Astrocyte (in vitro differentiated cells and primary cell): ENCODE measurements at regions not wholly inside any gene's neighbourhood (a gene's known extent, or its start where the extent isn't known, plus 50 kb on each side); places are given as distances from the start of the nearest gene placed in this dataset.

Source experiments
- DNase-seq: peaks from one replicate; pipeline ENCODE4 v3.0.0-alpha.2; 2010; ENCODE audit warnings: low read depth
- FAIRE-seq: peaks from 2 replicates; lab custom pipeline; 2011; peaks lifted over from hg19 to GRCh38; lab: Jason Lieb, UNC
- H2AFZ ChIP-seq: 2 replicates; pipeline ENCODE4 v1.6.0; 2012; ENCODE audit warnings: low read depth, low read length, inconsistent platforms
- H3K27ac ChIP-seq: 2 replicates; pipeline ENCODE4 v1.5.1; 2011; ENCODE audit warnings: low read depth, low read length, inconsistent platforms
- H3K27me3 ChIP-seq: 2 replicates; pipeline ENCODE4 v1.6.0; 2011; ENCODE audit warnings: low read length, inconsistent platforms; ENCODE audit not compliant: insufficient read depth
- H3K36me3 ChIP-seq: 2 replicates; pipeline ENCODE4 v1.5.1; 2011; ENCODE audit warnings: low read length, inconsistent platforms; ENCODE audit not compliant: insufficient read depth
- H3K4me1 ChIP-seq: 2 replicates; pipeline ENCODE4 v1.5.1; 2011; ENCODE audit warnings: low read length, inconsistent platforms; ENCODE audit not compliant: insufficient read depth
- H3K4me2 ChIP-seq: 2 replicates; pipeline ENCODE4 v1.6.0; 2012; ENCODE audit warnings: low read length, inconsistent platforms
- H3K4me3 ChIP-seq: 2 replicates; pipeline ENCODE4 v1.5.1; 2011; ENCODE audit warnings: low read depth, mild to moderate bottlenecking, low read length, inconsistent platforms; ENCODE audit not compliant: insufficient read depth
- H3K79me2 ChIP-seq: 2 replicates; pipeline ENCODE4 v1.6.0; 2012; ENCODE audit warnings: mild to moderate bottlenecking, low read length, inconsistent platforms; ENCODE audit not compliant: insufficient read depth
- H3K9ac ChIP-seq: 2 replicates; pipeline ENCODE4 v1.6.0; 2012; ENCODE audit warnings: mild to moderate bottlenecking, low read length, inconsistent platforms
- H3K9me3 ChIP-seq: 2 replicates; pipeline ENCODE4 v1.5.1; 2012; ENCODE audit warnings: low read depth, mild to moderate bottlenecking, low read length, inconsistent platforms; ENCODE audit not compliant: insufficient read depth
- H4K20me1 ChIP-seq: 2 replicates; pipeline ENCODE4 v1.6.0; 2012; ENCODE audit warnings: low read length, inconsistent platforms; ENCODE audit not compliant: insufficient read depth
- H3K27ac Mint-ChIP-seq: one replicate; pipeline ENCODE4 v1.8.0; 2021; ENCODE audit warnings: mild to moderate bottlenecking, mixed read lengths; ENCODE audit not compliant: unreplicated experiment
- H3K27me3 Mint-ChIP-seq: one replicate; pipeline ENCODE4 v1.8.0; 2021; ENCODE audit warnings: low read depth, mixed read lengths; ENCODE audit not compliant: unreplicated experiment
- H3K36me3 Mint-ChIP-seq: one replicate; pipeline ENCODE4 v1.8.0; 2021; ENCODE audit warnings: low read depth, mixed read lengths; ENCODE audit not compliant: unreplicated experiment
- H3K4me1 Mint-ChIP-seq: one replicate; pipeline ENCODE4 v1.8.0; 2021; ENCODE audit warnings: low read depth, mixed read lengths; ENCODE audit not compliant: unreplicated experiment
- H3K4me3 Mint-ChIP-seq: one replicate; pipeline ENCODE4 v1.8.0; 2021; ENCODE audit warnings: mild to moderate bottlenecking, moderate library complexity, mixed read lengths; ENCODE audit not compliant: unreplicated experiment
- H3K9me3 Mint-ChIP-seq: one replicate; pipeline ENCODE4 v1.8.0; 2021; ENCODE audit warnings: mild to moderate bottlenecking, mixed read lengths; ENCODE audit not compliant: unreplicated experiment
- CTCF ChIP-seq: IDR thresholded peaks from 2 replicates; pipeline ENCODE4 v1.5.1; 2011; ENCODE audit warnings: low read depth, mild to moderate bottlenecking, inconsistent platforms, low read length, moderate library complexity; ENCODE audit not compliant: insufficient read depth
- EZH2 ChIP-seq: IDR thresholded peaks from 2 replicates; pipeline ENCODE4 v1.6.1; 2012; ENCODE audit warnings: mild to moderate bottlenecking, low read length, inconsistent platforms; ENCODE audit not compliant: insufficient read depth

GRCh38 chr11:116397602-116398084, 375.1 kb downstream of the BUD13 start:
- no peaks in the 10 kb centered on the region for H3K27me3 ChIP-seq
- no peaks in the 10 kb centered on the region for H3K79me2 ChIP-seq
- H4K20me1 ChIP-seq, result no peaks in the 10 kb centered on the region
- no peak overlapping the region for H3K4me3 Mint-ChIP-seq
- H3K4me2 ChIP-seq, result no peak overlapping the region
- peak; percentile 22 for DNase-seq
- H2AFZ ChIP-seq, result no peak overlapping the region
- no peak overlapping the region for H3K27ac ChIP-seq
- H3K4me1 ChIP-seq, result no peaks in the 10 kb centered on the region
- no peak for FAIRE-seq
- peaks cover 24% of the 10 kb centered on the region for H3K27me3 Mint-ChIP-seq
- H3K36me3 ChIP-seq, result no peaks in the 10 kb centered on the region
- H3K4me1 Mint-ChIP-seq, result peaks cover 10% of the 10 kb centered on the region
- H3K4me3 ChIP-seq, result no peak overlapping the region
- peaks cover 2% of the 10 kb centered on the region for H3K36me3 Mint-ChIP-seq
- no peak overlapping the region for H3K27ac Mint-ChIP-seq
- H3K9ac ChIP-seq, result no peak overlapping the region
- TF ChIP-seq CTCF, result no peak
- no peak for TF ChIP-seq EZH2
- H3K9me3 Mint-ChIP-seq, result peaks cover 3% of the 10 kb centered on the region
- H3K9me3 ChIP-seq, result peaks cover 3% of the 10 kb centered on the region

GRCh38 chr11:116396331-116396730, 376.5 kb downstream of the BUD13 start:
- H3K27ac ChIP-seq, result no peak overlapping the region
- Mint-ChIP-seq H3K27ac (peak overlapping the region; percentile 85), H3K36me3 (peaks cover 2% of the 10 kb centered on the region), H3K9me3 (peaks cover 3% of the 10 kb centered on the region), H3K27me3 (peaks cover 21% of the 10 kb centered on the region), H3K4me1 (peaks cover 10% of the 10 kb centered on the region), H3K4me3 (no peak overlapping the region)
- H3K4me1 ChIP-seq, result no peaks in the 10 kb centered on the region
- H3K27me3 ChIP-seq, result no peaks in the 10 kb centered on the region
- H4K20me1 ChIP-seq, result no peaks in the 10 kb centered on the region
- peaks cover 3% of the 10 kb centered on the region for H3K9me3 ChIP-seq
- no peak overlapping the region for H2AFZ ChIP-seq
- H3K4me3 ChIP-seq, result no peak overlapping the region
- no peak overlapping the region for H3K9ac ChIP-seq
- TF ChIP-seq EZH2, result no peak
- H3K79me2 ChIP-seq, result no peaks in the 10 kb centered on the region
- no peaks in the 10 kb centered on the region for H3K36me3 ChIP-seq
- no peak for DNase-seq
- no peak overlapping the region for H3K4me2 ChIP-seq
- no peak for FAIRE-seq

GRCh38 chr11:116394022-116394421, 378.8 kb downstream of the BUD13 start:
- peaks cover 10% of the 10 kb centered on the region for H3K4me1 Mint-ChIP-seq
- Histone ChIP-seq H3K79me2 (no peaks in the 10 kb centered on the region), H3K27me3 (no peaks in the 10 kb centered on the region), H4K20me1 (no peaks in the 10 kb centered on the region), H3K4me2 (no peak overlapping the region), H3K4me1 (no peaks in the 10 kb centered on the region), H3K36me3 (no peaks in the 10 kb centered on the region), H2AFZ (no peak overlapping the region), H3K9ac (no peak overlapping the region), H3K27ac (no peak overlapping the region), H3K4me3 (no peak overlapping the region), H3K9me3 (peaks cover 3% of the 10 kb centered on the region)
- H3K27me3 Mint-ChIP-seq, result peaks cover 17% of the 10 kb centered on the region
- TF ChIP-seq CTCF, result no peak
- no peak for TF ChIP-seq EZH2
- no peaks in the 10 kb centered on the region for H3K36me3 Mint-ChIP-seq
- peaks cover 3% of the 10 kb centered on the region for H3K9me3 Mint-ChIP-seq
- FAIRE-seq (no peak), DNase-seq (no peak)
- no peak overlapping the region for H3K4me3 Mint-ChIP-seq
- no peak overlapping the region for H3K27ac Mint-ChIP-seq
